ENCODE measurements at regions not wholly inside any gene's neighbourhood (a gene's known extent, or its start where the extent isn't known, plus 50 kb on each side); places are given as distances from the start of the nearest gene placed in this dataset.
"Not testable (repeated sequence)": the region's sequence is repeated elsewhere in the genome, so short reads cannot be mapped to it uniquely, and the experiment has no call there.

GRCh38 chr12:102675672-102676071 is 195.3 kb upstream of the IGF1 start:
- H3K9me3 Mint-ChIP-seq = peaks cover 18% of the 10 kb centered on the region
- DNase-seq = peak; percentile 43
- H3K27ac Mint-ChIP-seq = peak overlapping the region; percentile 12; the same call in 1 of the 2 replicates
- H3K4me3 Mint-ChIP-seq = no peak overlapping the region
- H3K36me3 Mint-ChIP-seq (ENCODE audit: low read depth) = peaks cover 19% of the 10 kb centered on the region
- TF ChIP-seq CTCF (IDR thresholded peaks at IDR 0.05) = no peak
- peaks cover 20% of the 10 kb centered on the region for H3K4me1 Mint-ChIP-seq (ENCODE audit: low read depth)
- H3K27me3 Mint-ChIP-seq (ENCODE audit: insufficient read depth) = no peaks in the 10 kb centered on the region; the same call in 1 of the 2 replicates

- DNase-seq = no peak
- Mint-ChIP-seq H3K9me3 (peaks cover 18% of the 10 kb centered on the region), H3K27ac (no peak overlapping the region), H3K27me3 (ENCODE audit: insufficient read depth) (no peaks in the 10 kb centered on the region), H3K4me1 (ENCODE audit: low read depth) (peaks cover 30% of the 10 kb centered on the region), H3K4me3 (no peak overlapping the region), H3K36me3 (ENCODE audit: low read depth) (peaks cover 19% of the 10 kb centered on the region)
- TF ChIP-seq CTCF (IDR thresholded peaks at IDR 0.05) = no peak
These were observed 193.2 kb upstream of the IGF1 start for GRCh38 chr12:102673606-102674005.

GRCh38 chr12:102672212-102672611 is 191.8 kb upstream of the IGF1 start:
- peaks cover 19% of the 10 kb centered on the region for H3K36me3 Mint-ChIP-seq (ENCODE audit: low read depth)
- peaks cover 18% of the 10 kb centered on the region for H3K9me3 Mint-ChIP-seq
- H3K4me3 Mint-ChIP-seq; DNase-seq; H3K27me3 Mint-ChIP-seq (ENCODE audit: insufficient read depth); H3K27ac Mint-ChIP-seq: not testable (repeated sequence)
- H3K4me1 Mint-ChIP-seq (ENCODE audit: low read depth) = peaks cover 30% of the 10 kb centered on the region

- H3K9me3 Mint-ChIP-seq = peaks cover 12% of the 10 kb centered on the region
- TF ChIP-seq CTCF (IDR thresholded peaks at IDR 0.05) = no peak
- DNase-seq = no peak
- H3K27ac Mint-ChIP-seq = no peak overlapping the region
- peaks cover 28% of the 10 kb centered on the region for H3K4me1 Mint-ChIP-seq (ENCODE audit: low read depth)
- no peak overlapping the region for H3K4me3 Mint-ChIP-seq
- H3K36me3 Mint-ChIP-seq (ENCODE audit: low read depth) = peaks cover 11% of the 10 kb centered on the region
- H3K27me3 Mint-ChIP-seq (ENCODE audit: insufficient read depth) = no peaks in the 10 kb centered on the region
These were observed 188.7 kb upstream of the IGF1 start for GRCh38 chr12:102669056-102669455.

- H3K9me3 Mint-ChIP-seq; DNase-seq; H3K36me3 Mint-ChIP-seq (ENCODE audit: low read depth); H3K4me3 Mint-ChIP-seq; H3K27me3 Mint-ChIP-seq (ENCODE audit: insufficient read depth); H3K27ac Mint-ChIP-seq: not testable (repeated sequence)
- H3K4me1 Mint-ChIP-seq (ENCODE audit: low read depth) = peaks cover 21% of the 10 kb centered on the region
These were observed 185.8 kb upstream of the IGF1 start for GRCh38 chr12:102666176-102666575.

DNA sequence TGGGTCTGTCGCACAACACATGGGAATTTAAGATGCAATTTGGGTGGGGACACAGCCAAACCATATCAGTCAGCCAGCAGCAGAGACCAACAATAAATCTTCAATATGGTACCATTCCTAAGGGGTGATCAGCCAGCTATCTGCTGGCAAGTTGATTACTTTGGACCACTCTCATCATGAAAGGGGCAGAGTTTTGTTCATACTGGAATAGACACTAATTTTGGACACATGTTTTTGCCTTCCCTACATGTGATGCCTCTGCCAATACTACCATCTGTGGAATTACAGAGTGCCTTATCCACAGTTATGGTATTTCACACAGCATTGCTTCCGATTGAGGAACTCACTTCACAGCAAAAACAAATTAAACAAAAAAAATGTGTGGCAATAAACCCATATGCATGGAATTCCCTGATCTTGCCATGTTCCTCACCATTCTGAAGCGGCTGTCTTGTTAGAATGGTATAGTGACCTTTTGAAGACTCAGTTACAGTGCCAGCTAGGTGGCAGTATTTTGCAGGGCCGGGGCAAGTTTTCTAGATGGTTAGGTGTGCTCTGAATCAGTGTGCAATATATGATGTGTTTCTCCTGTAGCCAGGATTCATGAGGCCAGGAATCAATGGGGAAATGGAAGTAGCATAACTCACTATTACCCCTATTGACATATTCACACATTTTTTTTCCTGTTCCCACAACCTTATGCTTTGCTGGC is 179.0 kb upstream of the IGF1 start:
- peaks cover 11% of the 10 kb centered on the region for H3K36me3 Mint-ChIP-seq (ENCODE audit: low read depth)
- peaks cover 11% of the 10 kb centered on the region; the same call in 1 of the 2 replicates for H3K9me3 Mint-ChIP-seq
- no peak overlapping the region for H3K27ac Mint-ChIP-seq
- no peak for DNase-seq
- H3K27me3 Mint-ChIP-seq (ENCODE audit: insufficient read depth) = no peaks in the 10 kb centered on the region; the same call in 1 of the 2 replicates
- H3K4me1 Mint-ChIP-seq (ENCODE audit: low read depth) = no peaks in the 10 kb centered on the region
- TF ChIP-seq CTCF (IDR thresholded peaks at IDR 0.05) = peak; percentile 61
- no peak overlapping the region for H3K4me3 Mint-ChIP-seq
